GM12878 (cell line): ENCODE measurements at regions not wholly inside any gene's neighbourhood (a gene's known extent, or its start where the extent isn't known, plus 50 kb on each side); places are given as distances from the start of the nearest gene placed in this dataset.
A peak's percentile ranks its signal among the peaks of the same experiment; 100 is the strongest.

Experiments used
- ATAC-seq: fragments of 200-7000 bp; cut with Tn5 transposase; 3 replicates; pipeline ENCODE4 v1.9.1; 2020; ENCODE audit warnings: mild to moderate bottlenecking, moderate library complexity
- BruUV-seq: library from RNA; stranded (reverse); fragments of 400-500 nt; replicated peaks from 2 replicates; lab custom pipeline; 2021; lab: Mats Ljungman, UMichigan
- CTCF ChIA-PET: fragments of 300-600 bp; sonication (Branson Sonifier 250); formaldehyde crosslinking; extraction: SDS; loops from one replicate; lab custom pipeline; 2021; ENCODE audit warnings: inconsistent platforms; lab: Yijun Ruan, JAX
- POLR2A ChIA-PET: fragments of 350-600 bp; formaldehyde crosslinking; extraction: SDS; loops from one replicate; lab custom pipeline; 2021; ENCODE audit warnings: inconsistent platforms; lab: Charles Lee
- RAD21 ChIA-PET: fragments of 300-600 bp; sonication (Branson Sonifier 250); formaldehyde crosslinking; loops from one replicate; lab custom pipeline; 2023; ENCODE audit warnings: antibody characterized with exemption; ENCODE audit not compliant: unreplicated experiment; lab: Charles Lee
- SMC1A ChIA-PET: fragments of 300-600 bp; sonication (Branson Sonifier 250); formaldehyde crosslinking; loops from one replicate; lab custom pipeline; 2023; ENCODE audit not compliant: unreplicated experiment, uncharacterized antibody; lab: Charles Lee
- DNase-seq: peaks from one replicate; pipeline ENCODE4 v3.0.0-alpha.2; 2011; ENCODE audit warnings: low read depth, low spot score
- FAIRE-seq: peaks from 3 replicates; lab custom pipeline; 2011; peaks lifted over from hg19 to GRCh38; lab: Jason Lieb, UNC
- H2AFZ ChIP-seq: 2 replicates; pipeline ENCODE4 v1.6.0; 2011; ENCODE audit warnings: low read depth, low read length, control low read depth; ENCODE audit not compliant: control insufficient read depth
- H3K27ac ChIP-seq: 2 replicates; pipeline ENCODE4 v1.5.1; 2011; ENCODE audit warnings: control low read depth; ENCODE audit not compliant: control insufficient read depth, insufficient read depth
- H3K27me3 ChIP-seq, 2 experiments: replicated peaks in 1 of 2; 2 replicates each; pipeline versions ENCODE4 v1.6.0 to v1.6.1; 2011; ENCODE audit warnings: low read length in 1 of 2; ENCODE audit not compliant: control insufficient read depth in 2 of 2, insufficient read depth in 2 of 2
- H3K36me3 ChIP-seq, 2 experiments: 2 replicates each; pipeline ENCODE4 v1.5.1; 2011; ENCODE audit warnings: low read length in 1 of 2; ENCODE audit not compliant: control insufficient read depth in 2 of 2, insufficient read depth in 2 of 2
- H3K4me1 ChIP-seq: 2 replicates; pipeline ENCODE4 v1.6.1; 2011; ENCODE audit warnings: mild to moderate bottlenecking, low read length, moderate library complexity, mixed read lengths; ENCODE audit not compliant: control insufficient read depth, insufficient read depth
- H3K4me2 ChIP-seq: 2 replicates; pipeline ENCODE4 v1.6.0; 2011; ENCODE audit warnings: control low read depth; ENCODE audit not compliant: control insufficient read depth, insufficient read depth
- H3K4me3 ChIP-seq: fragments of 200-600 bp; sonication (generic); 2 replicates; pipeline ENCODE4 v1.5.1; 2016
- H3K79me2 ChIP-seq: 2 replicates; pipeline ENCODE4 v1.6.0; 2011; ENCODE audit warnings: low read length; ENCODE audit not compliant: control insufficient read depth, insufficient read depth
- H3K9ac ChIP-seq: 2 replicates; pipeline ENCODE4 v1.8.0; 2011; ENCODE audit warnings: low read length, control low read depth, mixed read lengths; ENCODE audit not compliant: control insufficient read depth, insufficient read depth
- H3K9me3 ChIP-seq: replicated peaks from 3 replicates; pipeline ENCODE4 v1.5.1; 2011; ENCODE audit warnings: mild to moderate bottlenecking, low read length; ENCODE audit not compliant: control insufficient read depth, insufficient read depth
- H4K20me1 ChIP-seq: 2 replicates; pipeline ENCODE4 v1.6.0; 2011; ENCODE audit not compliant: control insufficient read depth, insufficient read depth
- BRCA1 ChIP-seq: IDR thresholded peaks from 2 replicates; pipeline ENCODE4 v1.6.1; 2011; ENCODE audit warnings: low read depth, low read length, improper control_type of control experiment
- EED ChIP-seq: sonication (generic); IDR thresholded peaks from 2 replicates; pipeline ENCODE4 v1.6.1; 2016; ENCODE audit warnings: antibody characterized with exemption, low read depth
- IRF5 ChIP-seq: fragments of 450-650 bp; IDR thresholded peaks from 2 replicates; pipeline ENCODE4 v1.6.1; 2017; ENCODE audit warnings: borderline replicate concordance
- JUND ChIP-seq: IDR thresholded peaks from 2 replicates; pipeline ENCODE4 v1.6.1; 2012; ENCODE audit warnings: low read depth, mild to moderate bottlenecking, low read length, improper control_type of control experiment, moderate library complexity
- PAX5 ChIP-seq: IDR thresholded peaks from 2 replicates; pipeline ENCODE4 v1.6.1; 2011; ENCODE audit warnings: low read depth, low read length, borderline replicate concordance
- POLR2AphosphoS5 ChIP-seq: IDR thresholded peaks from 2 replicates; pipeline ENCODE4 v1.6.1; 2011; ENCODE audit warnings: mild to moderate bottlenecking, low read length, inconsistent platforms
- SREBF1 ChIP-seq: IDR thresholded peaks from 2 replicates; pipeline ENCODE4 v1.6.1; 2012; ENCODE audit warnings: mild to moderate bottlenecking, low read length
- ZBED1 ChIP-seq: IDR thresholded peaks from 2 replicates; pipeline ENCODE4 v1.6.1; 2016; ENCODE audit warnings: borderline replicate concordance
- ZBTB11 ChIP-seq: fragments of 450-650 bp; formaldehyde crosslinking; IDR thresholded peaks from 2 replicates; pipeline ENCODE4 v1.5.0; 2022; ENCODE audit warnings: mild to moderate bottlenecking, missing genetic modification characterization
- WGBS: methylation state at CpG from one replicate; pipeline ENCODE4 v1.1.6; 2016; ENCODE audit warnings: low lambda C conversion rate; ENCODE audit not compliant: insufficient replicate concordance, insufficient coverage; ENCODE audit errors: missing lambda C conversion rate; 5-methylcytosine and 5-hydroxymethylcytosine counted together
- in situ Hi-C: fragments of 300-500 bp; cut with MboI; formaldehyde crosslinking; loops from 9 replicates; pipeline ENCODE4 v1.14.3; 2018; ENCODE audit warnings: mixed read lengths
- intact Hi-C: fragments of 100-400 bp; cut with micrococcal nuclease; formaldehyde crosslinking; loops from one replicate; pipeline ENCODE4 v1.14.2; 2022; ENCODE audit not compliant: unreplicated experiment

- Histone ChIP-seq H2AFZ (no peak overlapping the region), H3K27me3 (no peaks in the 10 kb centered on the region), H3K4me2 (no peak overlapping the region), H4K20me1 (no peaks in the 10 kb centered on the region), H3K27ac (no peak overlapping the region), H3K4me1 (no peaks in the 10 kb centered on the region), H3K9ac (no peak overlapping the region), H3K36me3 (no peaks in the 10 kb centered on the region), H3K9me3 (no peaks in the 10 kb centered on the region), H3K4me3 (no peak overlapping the region), H3K79me2 (no peaks in the 10 kb centered on the region)
- in situ Hi-C loops (no loop called here), intact Hi-C loops (no loop called here)
- POLR2A ChIA-PET, result no interaction called here
- BruUV-seq, result no TSS peak
- no peak for DNase-seq
- WGBS, result 6% methylated on average over 3 of the region's 3 CpGs
- ATAC-seq, result peak; percentile 56
- no peak for TF ChIP-seq JUND
- no peak for TF ChIP-seq POLR2AphosphoS5
- no peak for TF ChIP-seq IRF5
- TF ChIP-seq ZBED1, result no peak
- no peak for TF ChIP-seq ZBTB11
- no peak for TF ChIP-seq EED
- TF ChIP-seq SREBF1, result no peak
- TF ChIP-seq BRCA1, result no peak
- no peak for TF ChIP-seq PAX5
- no peak for FAIRE-seq
- SMC1A ChIA-PET, result interaction anchor here (1.0 kb wide), 1 partner anchor 14 kb away, joined by 3 read pairs; no protein-coding TSS in a partner anchor
- CTCF ChIA-PET, result interaction anchor here (1.1 kb wide), 1 partner anchor 15 kb away, joined by 4 read pairs; no protein-coding TSS in a partner anchor
- RAD21 ChIA-PET, result no interaction called here
Measured at GRCh38 chr3:22475665-22476240, 724.7 kb upstream of the ZNF385D start.
